C1 segment of cervical spinal cord (tissue), 14 donors: ENCODE measurements at regions not wholly inside any gene's neighbourhood (a gene's known extent, or its start where the extent isn't known, plus 50 kb on each side); places are given as distances from the start of the nearest gene placed in this dataset.
"Not testable (repeated sequence)": the region's sequence is repeated elsewhere in the genome, so short reads cannot be mapped to it uniquely, and the experiment has no call there.

ENCODE experiments used
- DNase-seq, 14 donors: peaks; one replicate each; lab custom pipeline; 2025; lab: John Stamatoyannopoulos, UW

- no peak for DNase-seq
These were observed 202.7 kb downstream of the POM121L12 start for GRCh38 chr7:53238021-53238605.

- not testable (repeated sequence) for DNase-seq
These were observed 203.7 kb downstream of the POM121L12 start for GRCh38 chr7:53239151-53239550.

- no peak for DNase-seq
These were observed 210.3 kb downstream of the POM121L12 start for GRCh38 chr7:53245721-53246120.

GRCh38 chr7:53246957-53247356, 211.5 kb downstream of the POM121L12 start:
- no peak for DNase-seq

- DNase-seq = no peak
These were observed 217.1 kb downstream of the POM121L12 start for GRCh38 chr7:53252539-53252938.

- DNase-seq = no peak
These were observed 236.6 kb downstream of the POM121L12 start for GRCh38 chr7:53272081-53272480.

GRCh38 chr7:53281312-53281711, 245.9 kb downstream of the POM121L12 start:
- no peak for DNase-seq

GRCh38 chr7:53292341-53292740, 256.9 kb downstream of the POM121L12 start:
- no peak for DNase-seq

GRCh38 chr7:53302496-53303246, 267.2 kb downstream of the POM121L12 start:
- no peak for DNase-seq

- DNase-seq = no peak
These were observed 268.3 kb downstream of the POM121L12 start for GRCh38 chr7:53303781-53304180.

GRCh38 chr7:53306846-53307245, 271.4 kb downstream of the POM121L12 start:
- no peak for DNase-seq

GRCh38 chr7:53311205-53311604, 275.8 kb downstream of the POM121L12 start:
- DNase-seq = no peak

- peak in 9 of 14 donors; percentile 2 to 66 (median 13) for DNase-seq
These were observed 280.5 kb downstream of the POM121L12 start for GRCh38 chr7:53315981-53316380.

GRCh38 chr7:53318566-53318965, 283.1 kb downstream of the POM121L12 start:
- no peak for DNase-seq

GRCh38 chr7:53325061-53325460, 289.6 kb downstream of the POM121L12 start:
- DNase-seq = no peak

GRCh38 chr7:53326634-53327033, 291.2 kb downstream of the POM121L12 start:
- no peak for DNase-seq

- no peak for DNase-seq
These were observed 300.8 kb downstream of the POM121L12 start for GRCh38 chr7:53336105-53336668.

GRCh38 chr7:53340220-53340619, 304.8 kb downstream of the POM121L12 start:
- DNase-seq = no peak

GRCh38 chr7:53350241-53350640, 314.8 kb downstream of the POM121L12 start:
- peak in 2 of 14 donors; percentile 1 to 22 for DNase-seq

GRCh38 chr7:53351681-53352080, 316.2 kb downstream of the POM121L12 start:
- DNase-seq = no peak

- no peak for DNase-seq
These were observed 322.8 kb downstream of the POM121L12 start for GRCh38 chr7:53358269-53358668.

GRCh38 chr7:53383131-53383530, 347.7 kb downstream of the POM121L12 start:
- DNase-seq = no peak

GRCh38 chr7:53385239-53385638, 349.8 kb downstream of the POM121L12 start:
- DNase-seq = not testable (repeated sequence)
